Psoas muscle (tissue), 7 donors: ENCODE measurements at regions not wholly inside any gene's neighbourhood (a gene's known extent, or its start where the extent isn't known, plus 50 kb on each side); places are given as distances from the start of the nearest gene placed in this dataset.

Source experiments
- ATAC-seq, 4 donors: fragments of 200-7000 bp; cut with Tn5 transposase; one replicate each; pipeline ENCODE4 v1.9.1; 2020; ENCODE audit warnings: moderate library complexity in 3 of 4, mild to moderate bottlenecking in 2 of 4
- DNase-seq, 2 donors: peaks; one replicate each; pipeline ENCODE4 v3.0.0-alpha.2; 2020
- H3K27ac ChIP-seq: fragments of 200-600 bp; one replicate; pipeline ENCODE4 v1.8.0; 2022
- H3K27me3 ChIP-seq, 3 donors: fragments of 200-600 bp in 1 of 3; one replicate each; pipeline versions ENCODE4 v1.6.1 to v1.8.0; 2013 to 2022; ENCODE audit warnings: low read length in 2 of 3, mild to moderate bottlenecking in 2 of 3, moderate library complexity in 1 of 3; ENCODE audit not compliant: insufficient read depth in 3 of 3
- H3K36me3 ChIP-seq, 2 donors: fragments of 200-600 bp in 1 of 2; one replicate each; pipeline versions ENCODE4 v1.6.1 to v1.8.0; 2013 to 2022; ENCODE audit warnings: low read depth in 1 of 2, mild to moderate bottlenecking in 1 of 2, moderate library complexity in 1 of 2; ENCODE audit not compliant: insufficient read depth in 1 of 2
- H3K4me1 ChIP-seq: fragments of 200-600 bp; one replicate; pipeline ENCODE4 v1.8.0; 2022
- H3K4me3 ChIP-seq: fragments of 200-600 bp; one replicate; pipeline ENCODE4 v1.8.0; 2022; ENCODE audit warnings: mild to moderate bottlenecking
- H3K9me3 ChIP-seq: fragments of 200-600 bp; one replicate; pipeline ENCODE4 v1.8.0; 2022
- CTCF ChIP-seq: fragments of 200-600 bp; IDR thresholded peaks from one replicate; pipeline ENCODE4 v1.8.0; 2022; ENCODE audit warnings: antibody characterized with exemption
- WGBS, 3 donors: extraction: QIAGEN DNeasy Blood & Tissue Kit; methylation state at CpG; one replicate each; pipeline versions ENCODE4 v1.1.6 to v1.1.7; 2013; 5-methylcytosine and 5-hydroxymethylcytosine counted together
- intact Hi-C, 2 donors: fragments of 100-400 bp; cut with DNase I; formaldehyde crosslinking; loops; one replicate each; pipeline versions ENCODE4 v1.11.0 to v1.14.2; 2022
- donor health status: healthy with polysubstance abuse.
- donor health status: DM: no; HTN: no; CAD: no; lungs with moderate emphysema.
- donor health status: Bipolar disorder and iron deficiency.
- donor health status: healthy.
- donor health status: DM: yes; HTN: yes; CAD: no.
- donor health status: DM: no; HTN: no; CAD: no.
- donor health status: DM: yes; HTN: yes; CAD: no.

- intact Hi-C loops = no loop called here
- H3K36me3 ChIP-seq = no peaks in the 10 kb centered on the region
- no peak overlapping the region for H3K4me3 ChIP-seq
- DNase-seq (no peak), ATAC-seq (no peak)
- no peaks in the 10 kb centered on the region for H3K9me3 ChIP-seq
- no peak for TF ChIP-seq CTCF
- H3K4me1 ChIP-seq = no peaks in the 10 kb centered on the region
- no peak overlapping the region for H3K27ac ChIP-seq
- no peaks in the 10 kb centered on the region for H3K27me3 ChIP-seq
- WGBS, 3 donors = 63 to 69% (median 66%) methylated on average over 3 of the region's 3 CpGs
These were observed 455.5 kb downstream of the TTLL7 start for GRCh38 chr1:83543222-83543973.

- no peak for TF ChIP-seq CTCF
- intact Hi-C loops = no loop called here
- Histone ChIP-seq H3K27ac (no peak overlapping the region), H3K36me3 (no peaks in the 10 kb centered on the region), H3K4me1 (no peaks in the 10 kb centered on the region), H3K4me3 (no peak overlapping the region), H3K27me3 (no peaks in the 10 kb centered on the region), H3K9me3 (no peaks in the 10 kb centered on the region)
- WGBS, 3 donors = 79 to 85% (median 82%) methylated on average over 2 of the region's 2 CpGs
- ATAC-seq (no peak), DNase-seq (no peak)
These were observed 467.2 kb downstream of the TTLL7 start for GRCh38 chr1:83531521-83532309.

- ATAC-seq = no peak
- Histone ChIP-seq H3K27ac (no peak overlapping the region), H3K4me1 (no peaks in the 10 kb centered on the region), H3K36me3 (no peaks in the 10 kb centered on the region), H3K4me3 (no peak overlapping the region), H3K27me3 (no peaks in the 10 kb centered on the region), H3K9me3 (no peaks in the 10 kb centered on the region)
- intact Hi-C loops = no loop called here
- WGBS, 3 donors = 95 to 97% (median 96%) methylated on average over 8 of the region's 8 CpGs
- no peak for TF ChIP-seq CTCF
- no peak for DNase-seq
These were observed 468.4 kb downstream of the TTLL7 start for GRCh38 chr1:83530506-83530905.

GRCh38 chr1:83527987-83528386 lies 470.9 kb downstream of the TTLL7 start:
- no peaks in the 10 kb centered on the region for H3K36me3 ChIP-seq
- H3K4me1 ChIP-seq = no peaks in the 10 kb centered on the region
- no peaks in the 10 kb centered on the region for H3K9me3 ChIP-seq
- intact Hi-C loops = no loop called here
- H3K27ac ChIP-seq = no peak overlapping the region
- DNase-seq (no peak), ATAC-seq (no peak)
- TF ChIP-seq CTCF = no peak
- no peak overlapping the region for H3K4me3 ChIP-seq
- no peaks in the 10 kb centered on the region for H3K27me3 ChIP-seq
